Stimulated activated CD8-positive, alpha-beta memory T cell treated with anti-CD3 and anti-CD28 coated beads, Interleukin-7, amount 100 ng/mL, for 24 hours (primary cell): ENCODE measurements at regions not wholly inside any gene's neighbourhood (a gene's known extent, or its start where the extent isn't known, plus 50 kb on each side); places are given as distances from the start of the nearest gene placed in this dataset.
"Not testable (repeated sequence)": the region's sequence is repeated elsewhere in the genome, so short reads cannot be mapped to it uniquely, and the experiment has no call there.

Experiments
- DNase-seq: peaks from one replicate; pipeline ENCODE4 v3.0.0-alpha.2; 2020; ENCODE audit warnings: low read depth

GRCh38 chr11:81574301-81574700, 1159.4 kb downstream of the FAM181B start:
- DNase-seq = no peak

- no peak for DNase-seq
Measured at GRCh38 chr11:81573367-81573766, 1160.3 kb downstream of the FAM181B start.

- DNase-seq = no peak
Measured at GRCh38 chr11:81570669-81571068, 1163.0 kb downstream of the FAM181B start.

- no peak for DNase-seq
Measured at GRCh38 chr11:81569999-81570398, 1163.7 kb downstream of the FAM181B start.

- DNase-seq = no peak
Measured at GRCh38 chr11:81568918-81569317, 1164.7 kb downstream of the FAM181B start.

- DNase-seq = no peak
Measured at GRCh38 chr11:81548123-81548522, 1185.5 kb downstream of the FAM181B start.

GRCh38 chr11:81539806-81540205, 1193.9 kb downstream of the FAM181B start:
- DNase-seq = not testable (repeated sequence)

- no peak for DNase-seq
Measured at GRCh38 chr11:81515566-81515965, 1218.1 kb downstream of the FAM181B start.

- DNase-seq = no peak
Measured at GRCh38 chr11:81497202-81497804, 1236.4 kb downstream of the FAM181B start.

- DNase-seq = no peak
Measured at GRCh38 chr11:81496601-81497000, 1237.1 kb downstream of the FAM181B start.

- no peak for DNase-seq
Measured at GRCh38 chr11:81495699-81496292, 1237.9 kb downstream of the FAM181B start.

GRCh38 chr11:81494431-81494830, 1239.2 kb downstream of the FAM181B start:
- DNase-seq = no peak

- no peak for DNase-seq
Measured at GRCh38 chr11:81492923-81493445, 1240.7 kb downstream of the FAM181B start.

GRCh38 chr11:81487109-81487508, 1246.6 kb downstream of the FAM181B start:
- DNase-seq = no peak

GRCh38 chr11:81484196-81484595, 1249.5 kb downstream of the FAM181B start:
- DNase-seq = no peak

GRCh38 chr11:81477277-81477676, 1256.4 kb downstream of the FAM181B start:
- DNase-seq = no peak

GRCh38 chr11:81476345-81476744, 1257.3 kb downstream of the FAM181B start:
- DNase-seq = no peak

- DNase-seq = no peak
Measured at GRCh38 chr11:81472646-81473045, 1261.0 kb downstream of the FAM181B start.

- DNase-seq = no peak
Measured at GRCh38 chr11:81470446-81470845, 1263.2 kb downstream of the FAM181B start.

GRCh38 chr11:81459766-81460306, 1273.8 kb downstream of the FAM181B start:
- no peak for DNase-seq

- no peak for DNase-seq
Measured at GRCh38 chr11:81449588-81450156, 1284.0 kb downstream of the FAM181B start.

- DNase-seq = no peak
Measured at GRCh38 chr11:81444297-81444696, 1289.4 kb downstream of the FAM181B start.

GRCh38 chr11:81432333-81432732, 1301.3 kb downstream of the FAM181B start:
- DNase-seq = no peak
